ENCODE measurements at regions not wholly inside any gene's neighbourhood (a gene's known extent, or its start where the extent isn't known, plus 50 kb on each side); places are given as distances from the start of the nearest gene placed in this dataset.

- Mint-ChIP-seq H3K27ac (no peak overlapping the region), H3K4me1 (ENCODE audit: low read depth in 2 of 2) (no peaks in the 10 kb centered on the region), H3K27me3 (peaks cover 6 to 8% of the 10 kb centered on the region in 2 donors), H3K36me3 (ENCODE audit: insufficient read depth) (no peaks in the 10 kb centered on the region), H3K4me3 (no peak overlapping the region), H3K9me3 (no peaks in the 10 kb centered on the region)
- DNase-seq (no peak), ATAC-seq (replicated peaks) (no peak)
Measured at GRCh38 chr13:111844222-111844671, 222.7 kb upstream of the SOX1 start.

GRCh38 chr13:111844682-111845081, 222.3 kb upstream of the SOX1 start:
- no peak overlapping the region for H3K27ac Mint-ChIP-seq
- DNase-seq (no peak), ATAC-seq (replicated peaks) (no peak)
- no peaks in the 10 kb centered on the region for H3K9me3 Mint-ChIP-seq
- no peaks in the 10 kb centered on the region for H3K36me3 Mint-ChIP-seq (ENCODE audit: insufficient read depth)
- H3K4me3 Mint-ChIP-seq, result no peak overlapping the region
- peaks cover 6 to 9% of the 10 kb centered on the region in 2 donors for H3K27me3 Mint-ChIP-seq
- H3K4me1 Mint-ChIP-seq (ENCODE audit: low read depth in 2 of 2), result no peaks in the 10 kb centered on the region

- ATAC-seq (replicated peaks) (no peak), DNase-seq (no peak)
- Mint-ChIP-seq H3K9me3 (no peaks in the 10 kb centered on the region), H3K4me1 (ENCODE audit: low read depth in 2 of 2) (no peaks in the 10 kb centered on the region), H3K36me3 (ENCODE audit: insufficient read depth) (no peaks in the 10 kb centered on the region), H3K4me3 (no peak overlapping the region), H3K27me3 (peaks cover 6 to 16% of the 10 kb centered on the region in 2 donors), H3K27ac (no peak overlapping the region)
Measured at GRCh38 chr13:111845621-111846351, 221.2 kb upstream of the SOX1 start.

- ATAC-seq (replicated peaks) (no peak), DNase-seq (no peak)
- Mint-ChIP-seq H3K4me3 (no peak overlapping the region), H3K9me3 (no peaks in the 10 kb centered on the region), H3K27me3 (peaks cover 6 to 16% of the 10 kb centered on the region in 2 donors), H3K4me1 (ENCODE audit: low read depth in 2 of 2) (no peaks in the 10 kb centered on the region), H3K36me3 (ENCODE audit: insufficient read depth) (no peaks in the 10 kb centered on the region), H3K27ac (no peak overlapping the region)
Measured at GRCh38 chr13:111846391-111847159, 220.4 kb upstream of the SOX1 start.

GRCh38 chr13:111847964-111848363, 219.0 kb upstream of the SOX1 start:
- no peak overlapping the region for H3K27ac Mint-ChIP-seq
- H3K4me1 Mint-ChIP-seq (ENCODE audit: low read depth in 2 of 2), result no peaks in the 10 kb centered on the region
- H3K27me3 Mint-ChIP-seq, result peaks cover 6 to 16% of the 10 kb centered on the region in 2 donors
- H3K4me3 Mint-ChIP-seq, result no peak overlapping the region
- no peaks in the 10 kb centered on the region for H3K36me3 Mint-ChIP-seq (ENCODE audit: insufficient read depth)
- no peak for DNase-seq
- no peaks in the 10 kb centered on the region for H3K9me3 Mint-ChIP-seq
- ATAC-seq (replicated peaks), result no peak

GRCh38 chr13:111850458-111850857, 216.5 kb upstream of the SOX1 start:
- H3K27ac Mint-ChIP-seq, result no peak overlapping the region
- H3K36me3 Mint-ChIP-seq (ENCODE audit: insufficient read depth), result no peaks in the 10 kb centered on the region

GRCh38 chr13:111850976-111851375, 216.0 kb upstream of the SOX1 start:
- DNase-seq, result no peak
- no peak for ATAC-seq (replicated peaks)
- H3K36me3 Mint-ChIP-seq (ENCODE audit: insufficient read depth), result no peaks in the 10 kb centered on the region
- H3K27ac Mint-ChIP-seq, result no peak overlapping the region
- peaks cover 6 to 28% of the 10 kb centered on the region in 2 donors for H3K27me3 Mint-ChIP-seq
- no peaks in the 10 kb centered on the region for H3K4me1 Mint-ChIP-seq (ENCODE audit: low read depth in 2 of 2)
- no peaks in the 10 kb centered on the region for H3K9me3 Mint-ChIP-seq
- no peak overlapping the region for H3K4me3 Mint-ChIP-seq

More at GRCh38 chr13:111850458-111850857, 216.5 kb upstream of the SOX1 start:
- H3K27me3 Mint-ChIP-seq, result peaks cover 6 to 28% of the 10 kb centered on the region in 2 donors
- H3K4me1 Mint-ChIP-seq (ENCODE audit: low read depth in 2 of 2), result no peaks in the 10 kb centered on the region
- H3K9me3 Mint-ChIP-seq, result no peaks in the 10 kb centered on the region
- no peak for DNase-seq
- no peak for ATAC-seq (replicated peaks)
- no peak overlapping the region for H3K4me3 Mint-ChIP-seq

GRCh38 chr13:111852725-111853518, 214.0 kb upstream of the SOX1 start:
- Mint-ChIP-seq H3K27ac (no peak overlapping the region), H3K9me3 (peaks cover 5 to 7% of the 10 kb centered on the region in 2 donors), H3K4me3 (no peak overlapping the region), H3K4me1 (ENCODE audit: low read depth in 2 of 2) (no peaks in the 10 kb centered on the region), H3K36me3 (ENCODE audit: insufficient read depth) (no peaks in the 10 kb centered on the region), H3K27me3 (peaks cover 8 to 34% of the 10 kb centered on the region in 2 donors)
- no peak for DNase-seq
- ATAC-seq (replicated peaks), result no peak

- Mint-ChIP-seq H3K9me3 (peaks cover 5 to 7% of the 10 kb centered on the region in 2 donors), H3K4me3 (no peak overlapping the region), H3K36me3 (ENCODE audit: insufficient read depth) (no peaks in the 10 kb centered on the region), H3K27me3 (peaks cover 8 to 35% of the 10 kb centered on the region in 2 donors), H3K4me1 (ENCODE audit: low read depth in 2 of 2) (no peaks in the 10 kb centered on the region), H3K27ac (no peak overlapping the region)
- ATAC-seq (replicated peaks) (no peak), DNase-seq (no peak)
Measured at GRCh38 chr13:111853721-111854120, 213.2 kb upstream of the SOX1 start.

GRCh38 chr13:111854403-111854802, 212.5 kb upstream of the SOX1 start:
- Mint-ChIP-seq H3K27me3 (peaks cover 8 to 35% of the 10 kb centered on the region in 2 donors), H3K4me3 (no peak overlapping the region), H3K4me1 (ENCODE audit: low read depth in 2 of 2) (no peaks in the 10 kb centered on the region), H3K27ac (no peak overlapping the region), H3K36me3 (ENCODE audit: insufficient read depth) (no peaks in the 10 kb centered on the region), H3K9me3 (peaks cover 5 to 7% of the 10 kb centered on the region in 2 donors)
- DNase-seq, result no peak
- no peak for ATAC-seq (replicated peaks)

GRCh38 chr13:111855191-111855590, 211.8 kb upstream of the SOX1 start:
- Mint-ChIP-seq H3K9me3 (peaks cover 5 to 7% of the 10 kb centered on the region in 2 donors), H3K27me3 (peaks cover 8 to 29% of the 10 kb centered on the region in 2 donors), H3K4me3 (no peak overlapping the region), H3K27ac (no peak overlapping the region), H3K4me1 (ENCODE audit: low read depth in 2 of 2) (no peaks in the 10 kb centered on the region), H3K36me3 (ENCODE audit: insufficient read depth) (no peaks in the 10 kb centered on the region)
- DNase-seq, result no peak
- ATAC-seq (replicated peaks), result no peak

- DNase-seq (no peak), ATAC-seq (replicated peaks) (no peak)
- Mint-ChIP-seq H3K4me3 (no peak overlapping the region), H3K36me3 (ENCODE audit: insufficient read depth) (no peaks in the 10 kb centered on the region), H3K9me3 (peaks cover 5 to 7% of the 10 kb centered on the region in 2 donors), H3K27me3 (peaks cover 8 to 27% of the 10 kb centered on the region in 2 donors), H3K27ac (no peak overlapping the region), H3K4me1 (ENCODE audit: low read depth in 2 of 2) (no peaks in the 10 kb centered on the region)
Measured at GRCh38 chr13:111855786-111856185, 211.2 kb upstream of the SOX1 start.

- no peak for ATAC-seq (replicated peaks)
- H3K9me3 Mint-ChIP-seq, result peaks cover 5 to 7% of the 10 kb centered on the region in 2 donors
Measured at GRCh38 chr13:111856571-111856970, 210.4 kb upstream of the SOX1 start.

More at GRCh38 chr13:111856571-111856970, 210.4 kb upstream of the SOX1 start:
- Mint-ChIP-seq H3K4me3 (no peak overlapping the region), H3K27me3 (peaks cover 8 to 27% of the 10 kb centered on the region in 2 donors), H3K36me3 (ENCODE audit: insufficient read depth) (no peaks in the 10 kb centered on the region), H3K4me1 (ENCODE audit: low read depth in 2 of 2) (no peaks in the 10 kb centered on the region), H3K27ac (no peak overlapping the region)
- no peak for DNase-seq

Measured in effector memory CD8-positive, alpha-beta T cell (primary cell).